Ovary (tissue), 3 donors: ENCODE measurements at regions not wholly inside any gene's neighbourhood (a gene's known extent, or its start where the extent isn't known, plus 50 kb on each side); places are given as distances from the start of the nearest gene placed in this dataset.

Experiments used
- CTCF ChIP-seq, 3 donors: fragments of 450-650 bp in 2 of 3; fragments of 200-600 bp in 1 of 3; IDR thresholded peaks; one replicate each; pipeline versions ENCODE4 v1.5.1 to v1.8.0; 2016 to 2022; ENCODE audit warnings: antibody characterized with exemption in 3 of 3, mild to moderate bottlenecking in 1 of 3
- POLR2A ChIP-seq: fragments of 450-650 bp; IDR thresholded peaks from one replicate; pipeline ENCODE4 v1.6.1; 2017; ENCODE audit warnings: antibody characterized with exemption, mild to moderate bottlenecking, moderate library complexity
- donor health status: DM: no; HTN: no; CAD: no.

DNA sequence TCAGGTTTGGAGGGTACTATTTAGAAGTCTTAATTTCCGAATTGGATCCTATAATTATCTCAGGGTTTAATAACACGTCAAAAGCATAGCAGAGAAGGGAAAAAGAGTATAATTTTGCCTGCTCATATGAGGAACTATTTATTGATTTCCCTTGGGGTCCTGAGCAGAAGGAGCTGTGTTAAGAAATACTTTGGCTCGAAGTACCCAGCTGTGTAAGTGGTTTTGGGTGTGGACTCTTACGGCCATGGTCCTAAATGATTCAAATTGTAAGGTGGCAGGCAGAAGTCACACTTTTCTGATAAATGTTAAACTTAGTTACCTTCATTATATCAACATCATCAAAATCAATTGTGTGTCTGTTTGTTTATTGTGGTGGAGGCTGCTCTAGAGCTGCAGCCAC, 190.4 kb downstream of the MTRR start:
- TF ChIP-seq POLR2A (no peak), CTCF (IDR thresholded peaks at IDR 0.05) (no peak)
